HG02885 (cell line): ENCODE measurements at regions not wholly inside any gene's neighbourhood (a gene's known extent, or its start where the extent isn't known, plus 50 kb on each side); places are given as distances from the start of the nearest gene placed in this dataset.

Source experiments
- ATAC-seq: cut with Tn5 transposase; IDR thresholded peaks from one replicate; pipeline ENCODE4 v1.9.1; 2021; ENCODE audit warnings: mild to moderate bottlenecking; ENCODE audit not compliant: unreplicated experiment, poor library complexity

DNA sequence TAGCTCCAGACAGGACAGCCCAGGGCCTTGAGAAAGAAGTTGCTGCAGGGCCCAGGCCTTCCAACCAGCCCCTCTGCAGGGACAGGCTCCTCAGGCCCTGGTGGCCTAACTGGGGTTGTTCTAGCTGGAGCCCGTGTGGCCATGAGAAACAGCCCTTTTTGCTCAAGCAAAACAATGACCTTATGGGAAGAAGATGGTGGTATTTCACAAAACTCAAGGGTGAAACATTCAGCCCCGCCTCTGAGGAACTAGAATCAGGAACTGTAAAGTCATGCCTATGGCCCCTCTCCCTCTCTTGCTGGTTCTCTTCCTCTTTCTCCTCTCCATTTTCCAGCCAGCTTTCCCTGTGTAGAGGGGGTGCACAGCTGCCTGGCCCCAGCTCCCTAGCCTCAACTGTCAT, 273.3 kb downstream of the RPLP1 start:
- ATAC-seq: no peak

GRCh38 chr15:69727121-69727924, 274.7 kb downstream of the RPLP1 start:
- no peak for ATAC-seq

DNA sequence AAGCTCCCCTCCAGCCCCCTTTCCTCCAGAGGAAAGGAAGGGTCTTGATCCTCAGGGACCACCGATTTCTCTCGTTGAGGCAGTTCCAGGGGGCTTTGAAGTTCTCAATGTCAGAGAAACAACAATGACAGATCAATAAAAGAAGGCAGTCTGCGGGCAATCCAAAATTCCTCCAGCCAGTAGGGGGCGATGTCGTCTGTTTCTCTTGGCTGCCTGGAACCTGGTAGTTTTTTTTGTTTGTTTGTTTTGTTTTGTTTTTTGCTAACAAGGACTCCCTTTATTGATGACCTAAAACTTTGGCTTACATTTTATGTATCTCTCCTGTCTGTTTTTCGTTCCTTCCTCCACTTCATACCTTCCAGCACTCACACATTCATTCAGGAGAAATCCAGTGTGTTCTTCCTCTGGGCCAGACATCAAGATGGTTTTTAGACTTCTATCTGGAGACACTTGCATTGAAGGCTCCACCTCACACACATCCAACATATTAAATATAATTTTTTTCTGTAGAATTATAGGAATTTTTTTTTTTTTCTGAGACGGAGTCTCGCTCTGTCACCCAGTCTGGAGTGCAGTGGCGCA, 276.6 kb downstream of the RPLP1 start:
- ATAC-seq: no peak

DNA sequence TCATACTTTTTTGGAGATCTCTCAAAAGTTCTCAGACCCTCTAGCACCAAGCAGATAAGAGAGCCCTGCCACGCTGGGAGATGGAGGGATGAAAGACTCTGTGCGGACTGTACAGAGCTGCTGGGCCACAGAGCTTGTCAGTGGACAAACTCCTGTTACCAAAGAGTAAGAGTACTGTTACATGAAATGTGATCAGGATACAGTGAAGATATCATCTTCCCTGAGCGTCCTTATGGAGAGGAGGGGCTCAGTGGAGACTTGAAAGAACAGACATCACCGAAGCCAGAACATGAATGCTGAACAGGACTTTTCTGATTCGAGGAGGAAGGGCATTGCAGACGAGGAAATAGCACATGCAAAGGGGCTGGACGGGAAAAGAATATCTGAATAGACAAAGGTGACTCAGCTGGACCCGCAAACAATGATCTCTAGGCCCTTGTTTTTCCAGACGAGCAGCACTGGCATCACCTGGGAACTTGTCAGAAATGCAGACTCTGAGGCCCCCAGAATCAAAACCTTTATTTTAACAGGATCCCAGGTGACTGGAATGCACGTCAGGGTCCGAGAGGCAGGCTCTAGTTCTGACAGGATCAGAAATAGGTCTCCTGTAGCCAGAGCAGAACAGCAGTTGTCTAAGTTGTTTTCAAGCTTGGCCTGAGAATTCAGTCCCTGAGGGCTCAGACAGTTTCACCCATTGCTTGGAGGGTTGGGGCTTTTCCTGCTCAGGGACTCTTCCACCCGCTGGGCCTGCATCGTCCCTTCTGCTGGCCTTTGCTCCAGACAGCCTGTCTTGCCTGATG, 277.9 kb downstream of the RPLP1 start:
- ATAC-seq: no peak

DNA sequence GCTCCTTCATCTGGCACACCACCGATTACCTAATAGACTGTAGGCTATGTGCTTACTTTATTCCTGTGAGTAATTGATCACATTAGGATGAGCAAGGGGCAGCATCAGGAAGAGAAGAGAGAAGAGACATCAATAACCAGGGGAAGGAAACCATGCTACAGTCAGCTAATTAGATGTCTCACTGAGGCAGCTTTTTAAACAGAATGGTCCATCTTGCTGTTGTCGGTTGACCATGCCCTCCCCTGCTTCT, 278.4 kb downstream of the RPLP1 start:
- ATAC-seq: no peak

- ATAC-seq: no peak
These were observed 279.0 kb downstream of the RPLP1 start for GRCh38 chr15:69731581-69731980.

DNA sequence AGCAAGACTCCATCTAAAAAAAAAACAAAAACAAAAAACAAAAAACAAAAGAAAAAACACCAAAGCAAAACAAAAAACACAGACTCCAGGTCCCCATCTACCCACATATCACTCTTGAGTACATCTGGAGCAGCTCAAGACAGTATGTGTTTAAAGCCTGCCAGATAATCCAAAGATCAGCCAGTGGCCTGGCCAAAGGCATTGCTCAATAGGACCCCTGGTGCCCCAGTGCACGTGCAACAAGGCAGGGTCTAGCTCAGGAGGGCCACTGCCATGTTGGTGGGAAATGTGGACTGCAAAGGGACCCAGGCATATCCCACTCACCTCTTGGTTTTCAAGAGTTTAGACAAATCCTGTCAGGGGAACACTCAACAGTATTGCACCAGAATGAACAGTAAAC, 279.5 kb downstream of the RPLP1 start:
- ATAC-seq: no peak

DNA sequence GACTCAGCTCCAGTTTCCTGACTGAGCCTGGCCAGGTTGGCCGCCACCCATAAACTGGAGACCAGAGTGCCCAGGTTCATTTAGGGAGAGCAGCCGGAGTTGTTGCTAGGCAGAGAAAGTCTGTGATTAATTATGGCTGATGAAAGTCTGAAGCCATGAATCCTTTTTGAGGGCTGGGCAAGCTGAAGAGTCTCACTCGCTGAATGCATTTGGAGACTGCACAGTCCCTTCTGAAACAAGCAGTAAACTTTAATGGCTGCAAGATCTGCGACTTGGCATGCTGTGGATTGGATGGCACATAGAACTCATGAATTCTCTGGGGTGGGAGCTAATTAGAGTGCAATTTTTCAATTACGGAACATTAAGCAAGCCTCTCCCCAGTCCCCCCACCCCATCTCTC, 282.1 kb downstream of the RPLP1 start:
- no peak for ATAC-seq

DNA sequence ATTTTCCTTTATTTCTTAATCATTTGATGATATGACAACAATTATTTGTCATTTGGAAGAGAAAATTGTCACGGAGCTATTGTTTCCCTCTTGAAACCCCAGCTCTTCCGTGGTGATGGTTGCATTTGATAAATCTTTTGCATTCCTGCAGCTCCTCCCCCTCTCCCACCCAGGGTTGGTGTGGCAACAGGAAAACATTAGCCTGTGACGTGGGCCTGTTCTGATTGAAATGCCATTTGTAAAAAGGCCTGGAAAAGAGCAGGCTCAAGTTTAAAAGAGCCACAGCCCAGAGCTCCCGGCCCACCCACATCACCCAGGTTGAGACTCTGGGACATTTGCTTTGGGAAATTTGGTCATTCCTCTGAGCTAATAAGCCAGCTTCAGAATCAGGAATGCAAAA, 282.5 kb downstream of the RPLP1 start:
- no peak for ATAC-seq

GRCh38 chr15:69736161-69736560, 283.5 kb downstream of the RPLP1 start:
- ATAC-seq: no peak

- no peak for ATAC-seq
These were observed 285.3 kb downstream of the RPLP1 start for GRCh38 chr15:69737916-69738315.

- ATAC-seq: no peak
These were observed 288.1 kb downstream of the RPLP1 start for GRCh38 chr15:69740684-69741083.

DNA sequence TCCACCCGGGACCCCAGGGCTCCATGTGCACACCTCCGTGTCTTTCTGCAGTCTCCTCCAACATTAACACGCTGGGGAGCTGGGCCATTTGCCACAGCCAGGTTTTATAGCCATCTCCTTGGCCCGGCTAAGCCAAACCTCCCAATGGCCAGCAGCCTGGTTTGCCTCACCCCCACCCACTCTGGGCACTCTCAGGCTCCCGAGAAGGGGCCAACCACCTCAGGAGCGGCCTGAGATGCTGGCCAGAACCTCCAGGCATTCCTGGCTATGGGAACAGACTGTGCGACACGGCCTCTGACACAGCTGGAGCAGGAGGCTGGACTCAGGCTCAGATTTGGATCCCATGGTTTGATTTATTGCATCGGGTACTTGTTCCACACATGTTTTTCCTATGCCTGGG, 289.7 kb downstream of the RPLP1 start:
- no peak for ATAC-seq

- ATAC-seq: no peak
These were observed 290.5 kb downstream of the RPLP1 start for GRCh38 chr15:69743091-69743490.

DNA sequence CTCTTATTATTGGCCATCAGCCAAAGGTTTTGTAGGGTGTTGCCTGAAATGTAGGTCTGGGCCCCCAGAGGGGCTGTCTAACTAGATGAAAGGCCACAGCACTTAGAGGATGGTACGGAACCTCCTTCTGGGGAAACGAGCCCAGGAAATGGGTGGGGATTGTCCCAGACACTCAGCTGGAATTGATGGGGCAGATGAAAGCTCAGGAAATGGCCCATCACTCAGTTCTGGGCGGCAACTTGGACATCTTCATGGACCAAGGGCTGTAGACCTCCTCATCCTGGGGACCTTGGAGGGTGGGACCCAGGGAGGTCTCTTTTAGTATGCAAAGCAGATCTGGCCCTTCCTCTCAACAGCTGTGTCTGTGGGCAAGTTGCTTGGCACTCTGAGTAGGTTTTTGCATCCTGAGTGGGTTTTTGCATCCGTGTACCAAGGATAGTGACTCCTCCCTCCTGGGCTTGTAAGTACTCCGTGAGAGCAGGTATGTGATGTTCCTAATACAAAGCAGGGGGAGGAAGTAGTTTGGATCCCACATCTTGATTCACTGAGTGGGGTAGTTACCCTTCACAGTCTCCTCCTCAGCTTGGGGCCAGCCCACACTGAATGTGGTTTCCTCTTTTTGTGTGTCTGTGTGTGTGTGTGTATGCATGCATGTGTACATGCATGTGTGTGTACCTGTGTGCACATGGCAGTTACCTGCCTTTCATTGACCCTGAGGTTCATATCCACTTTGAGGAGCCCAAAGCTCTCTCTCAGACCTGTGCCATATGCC, 292.0 kb downstream of the RPLP1 start:
- ATAC-seq: no peak

GRCh38 chr15:69747193-69747592, 294.6 kb downstream of the RPLP1 start:
- ATAC-seq: no peak

GRCh38 chr15:69748131-69748530, 295.5 kb downstream of the RPLP1 start:
- no peak for ATAC-seq

- no peak for ATAC-seq
These were observed 296.1 kb downstream of the RPLP1 start for GRCh38 chr15:69748576-69749185.

GRCh38 chr15:69749274-69749673, 296.7 kb downstream of the RPLP1 start:
- ATAC-seq: no peak

DNA sequence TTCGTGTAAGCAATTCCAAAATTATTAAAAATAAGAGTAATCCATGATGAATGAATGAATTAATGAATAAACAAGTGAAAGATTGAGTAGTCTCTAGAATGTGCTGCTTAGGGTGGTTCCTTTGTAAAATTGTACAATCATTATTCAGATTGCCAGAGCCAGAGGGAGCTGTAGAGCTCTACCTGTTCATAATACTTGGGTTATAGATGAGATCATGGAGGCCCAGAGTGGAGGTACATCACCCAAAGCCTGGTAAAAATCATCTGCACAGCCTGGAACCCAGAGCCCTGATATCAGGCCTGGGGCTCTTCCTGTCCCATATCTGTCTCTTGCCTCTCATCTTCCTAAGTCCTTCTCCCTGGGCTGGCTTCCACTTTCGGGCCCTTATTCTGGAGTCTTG, 297.2 kb downstream of the RPLP1 start:
- ATAC-seq: no peak

GRCh38 chr15:69750253-69750652, 297.6 kb downstream of the RPLP1 start:
- ATAC-seq: no peak
